Posterior vena cava (tissue), 2 donors: ENCODE measurements at regions not wholly inside any gene's neighbourhood (a gene's known extent, or its start where the extent isn't known, plus 50 kb on each side); places are given as distances from the start of the nearest gene placed in this dataset.
A peak's percentile ranks its signal among the peaks of the same experiment; 100 is the strongest.
"Not testable (repeated sequence)": the region's sequence is repeated elsewhere in the genome, so short reads cannot be mapped to it uniquely, and the experiment has no call there.

ENCODE experiments used
- DNase-seq: peaks from one replicate; pipeline ENCODE4 v3.0.0-alpha.2; 2020; ENCODE audit warnings: low spot score
- intact Hi-C, 2 donors: fragments of 100-400 bp; cut with DNase I; formaldehyde crosslinking; loops; one replicate each; pipeline versions ENCODE4 v1.14.1 to v1.14.2; 2022 to 2023
- donor health status: DM: yes; HTN: yes; CAD: no.
- donor health status: DM: yes; HTN: yes; CAD: no.

DNA sequence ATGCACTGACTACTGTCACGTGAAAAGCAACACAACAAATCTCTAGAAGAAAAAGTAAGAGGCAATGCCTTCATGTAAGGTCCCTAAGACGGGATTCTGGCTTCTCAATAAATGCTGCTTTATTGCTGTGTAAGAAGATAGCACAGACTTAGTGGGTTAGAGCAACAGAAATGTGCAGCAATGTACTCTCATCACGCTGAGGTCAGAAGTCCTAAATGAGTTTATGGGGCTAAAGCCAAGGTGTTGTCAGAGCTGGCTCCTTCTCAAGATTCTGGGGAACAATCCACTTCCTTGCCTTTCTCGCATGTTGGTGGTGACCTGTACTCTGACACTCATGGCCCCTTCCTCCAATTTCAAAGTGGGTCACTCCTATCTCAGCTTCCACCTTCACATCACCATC is 93.4 kb downstream of the SHANK2 start:
- intact Hi-C loops, result no loop called here
- DNase-seq, result no peak

DNA sequence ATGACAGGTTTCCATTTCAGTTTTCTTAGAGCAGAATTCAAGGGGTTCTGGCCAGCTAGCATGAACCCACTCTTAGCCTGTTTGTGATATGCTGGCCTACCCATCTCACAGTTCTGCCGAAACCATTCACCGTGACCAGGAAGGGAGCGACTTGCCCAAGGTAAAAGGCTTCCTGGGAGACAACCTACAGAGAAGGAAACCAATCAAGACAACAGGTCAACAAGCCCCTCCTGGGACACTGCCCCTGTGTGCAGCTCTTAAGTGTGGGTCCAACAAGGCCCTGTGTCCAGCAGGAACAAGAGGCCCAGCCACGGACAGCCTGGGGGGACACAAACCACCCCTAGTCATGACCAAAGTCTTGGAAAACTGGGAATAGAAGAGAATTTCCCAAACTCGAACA is 94.7 kb downstream of the SHANK2 start:
- DNase-seq, result peak; percentile 58
- intact Hi-C loops, result not testable (repeated sequence)

DNA sequence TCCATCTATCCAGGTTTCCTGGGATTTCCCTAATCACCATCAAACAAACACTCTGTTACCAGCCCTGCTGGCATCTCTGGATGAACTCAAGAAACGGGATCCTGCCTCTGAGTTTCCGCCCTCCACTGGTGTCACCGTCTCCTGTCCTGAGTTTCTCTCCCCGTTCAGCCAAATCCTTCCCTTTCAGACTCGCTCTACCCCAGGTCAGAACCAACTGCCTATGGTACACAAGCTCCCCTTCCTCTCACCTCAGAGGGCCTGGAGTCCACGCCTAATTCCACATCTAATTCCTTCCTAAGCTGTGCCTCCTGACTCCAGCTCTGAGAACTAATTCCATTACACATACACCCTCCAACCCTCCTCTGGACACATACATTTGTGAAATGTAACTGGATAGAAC is 96.1 kb downstream of the SHANK2 start:
- peak; percentile 58 for DNase-seq
- intact Hi-C loops, result no loop called here

DNA sequence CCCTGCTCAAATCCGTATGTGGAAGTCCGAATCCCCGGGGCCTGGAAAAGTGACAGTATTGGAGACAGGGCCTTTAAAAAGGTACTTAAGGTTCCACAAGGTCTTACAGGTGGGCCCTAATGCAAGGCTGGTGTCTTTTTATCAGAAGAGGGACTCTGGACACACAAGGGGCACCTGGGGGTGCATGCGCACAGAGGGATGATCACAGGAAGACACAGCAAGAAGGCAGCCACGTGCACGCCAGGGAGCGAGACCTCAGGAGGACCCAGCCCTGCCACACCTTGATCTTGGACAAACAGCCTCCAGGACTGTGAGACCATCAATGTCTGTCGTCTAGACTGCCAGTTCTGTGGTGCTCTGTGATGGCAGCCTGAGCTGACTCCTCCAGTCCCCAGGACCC is 96.5 kb downstream of the SHANK2 start:
- intact Hi-C loops, result no loop called here
- DNase-seq, result peak; percentile 26

DNA sequence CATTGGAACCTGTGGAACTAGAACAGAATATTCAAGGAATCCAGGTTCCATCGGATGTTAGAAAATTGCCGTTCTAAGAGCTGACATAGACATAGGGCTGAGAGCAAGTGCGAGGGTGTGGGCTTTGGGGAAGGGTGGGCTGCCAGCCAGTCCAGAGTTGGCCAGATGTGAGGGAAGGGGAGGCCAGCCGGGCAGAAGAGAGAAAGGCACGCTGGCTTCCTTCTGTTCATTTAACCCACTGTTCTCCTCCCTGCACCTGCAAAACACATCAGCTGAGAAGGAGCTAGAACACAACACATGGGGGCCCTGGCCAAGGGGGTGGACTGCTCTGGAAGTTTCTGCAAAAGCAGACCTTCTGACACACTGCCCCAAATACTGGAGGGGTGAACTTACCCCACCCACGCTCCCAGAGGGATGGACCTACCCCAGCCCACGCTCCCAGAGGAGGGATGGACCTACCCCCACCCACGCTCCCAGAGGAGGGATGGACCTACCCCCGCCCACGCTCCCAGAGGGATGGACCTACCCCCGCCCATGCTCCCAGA is 98.0 kb downstream of the SHANK2 start:
- intact Hi-C loops, result no loop called here

DNA sequence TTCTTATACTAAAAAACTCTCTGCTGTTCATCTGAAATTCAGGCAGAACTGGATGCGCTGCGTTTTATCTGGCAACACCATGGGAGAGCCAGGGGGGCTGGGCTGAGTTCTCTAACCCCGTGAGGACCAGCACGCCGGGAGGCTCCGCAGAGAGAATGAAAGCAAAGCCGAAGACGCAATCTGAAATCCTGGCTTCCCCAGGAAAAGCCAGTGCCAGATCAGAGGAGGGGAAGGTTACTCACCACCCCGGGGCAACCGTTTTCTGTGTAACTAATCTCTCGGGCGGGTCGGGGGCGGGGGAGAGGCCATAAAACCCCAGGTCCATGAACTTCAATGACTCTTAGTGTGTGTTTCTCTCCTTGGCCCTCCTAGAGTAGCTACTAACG is 99.4 kb downstream of the SHANK2 start:
- DNase-seq, result peak; percentile 69
- intact Hi-C loops, result no loop called here

More for the DNA sequence above, 98.0 kb downstream of the SHANK2 start:
- peak; percentile 69 for DNase-seq

DNA sequence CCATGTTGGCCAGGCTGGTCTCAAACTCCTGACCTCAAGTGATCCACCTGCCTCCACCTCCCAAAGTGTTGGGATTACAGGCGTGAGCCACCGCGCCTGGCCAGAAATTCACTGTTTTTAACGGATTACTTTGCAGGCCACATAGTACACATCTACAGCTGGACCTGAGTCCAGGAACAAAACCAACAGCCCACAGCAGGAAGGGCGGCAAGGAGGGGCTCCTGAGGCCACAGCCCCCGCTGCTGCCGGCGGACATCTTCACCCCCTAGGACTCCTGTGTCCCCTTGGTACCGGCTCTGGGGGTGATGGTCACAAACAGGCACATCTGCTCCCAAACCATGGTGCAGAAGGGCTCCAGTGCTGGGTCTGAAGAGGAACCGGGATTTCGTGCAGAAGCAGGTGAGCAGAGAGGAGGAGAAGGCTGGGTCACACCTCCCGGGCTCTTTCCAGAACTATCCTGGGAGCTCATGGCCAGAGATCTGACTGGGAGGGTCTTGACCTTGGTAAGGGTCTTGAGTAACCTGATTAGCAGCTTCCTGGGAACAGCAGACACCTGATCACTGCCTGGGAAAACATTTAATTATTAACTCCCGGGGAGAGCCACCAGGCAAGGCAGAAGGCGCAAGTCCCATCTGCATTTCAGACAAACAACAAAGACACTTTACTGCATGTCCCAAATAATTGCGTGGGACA is 99.9 kb downstream of the SHANK2 start:
- DNase-seq, result peak; percentile 36
- intact Hi-C loops, result not testable (repeated sequence)

DNA sequence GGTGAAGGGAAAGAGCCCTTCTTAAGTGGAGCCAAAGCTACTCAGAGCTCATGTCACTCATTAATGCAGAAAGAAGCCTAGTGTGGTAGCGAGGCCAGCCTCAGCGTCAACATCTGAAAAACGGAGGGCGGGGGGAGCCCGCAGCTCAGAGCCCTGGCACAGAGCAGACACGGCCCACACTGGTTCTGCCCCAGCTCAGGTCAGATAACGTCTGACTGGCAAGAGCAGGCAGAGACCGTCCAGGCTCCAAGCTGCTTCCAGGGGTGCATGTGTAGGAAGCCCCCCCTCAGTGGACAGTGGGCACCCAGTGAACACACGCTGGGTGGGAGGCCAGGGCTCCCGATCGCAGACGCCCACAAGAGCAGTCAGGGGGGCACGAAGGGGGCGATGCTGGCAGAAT is 100.8 kb downstream of the SHANK2 start:
- intact Hi-C loops, result no loop called here
- DNase-seq, result peak; percentile 38

DNA sequence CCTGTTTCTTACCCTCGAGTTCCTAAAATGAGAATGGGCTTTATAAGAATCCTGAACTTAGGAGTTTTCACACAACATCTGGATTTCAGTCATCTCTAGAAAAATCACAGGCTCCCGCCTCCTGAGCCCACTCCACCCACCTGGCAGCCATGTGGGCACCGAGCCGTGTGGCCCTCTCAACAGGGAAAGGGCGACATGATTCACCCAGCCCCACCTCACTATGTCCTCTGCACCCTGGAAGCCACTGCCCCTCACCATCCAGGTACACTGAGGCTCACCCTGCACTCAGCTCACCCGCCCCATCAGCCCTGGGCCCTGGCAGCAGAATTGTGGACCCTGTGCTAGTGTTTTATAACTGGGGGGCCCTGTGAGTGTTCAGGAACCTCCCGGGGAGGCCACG is 101.5 kb downstream of the SHANK2 start:
- DNase-seq, result peak; percentile 64
- intact Hi-C loops, result no loop called here

DNA sequence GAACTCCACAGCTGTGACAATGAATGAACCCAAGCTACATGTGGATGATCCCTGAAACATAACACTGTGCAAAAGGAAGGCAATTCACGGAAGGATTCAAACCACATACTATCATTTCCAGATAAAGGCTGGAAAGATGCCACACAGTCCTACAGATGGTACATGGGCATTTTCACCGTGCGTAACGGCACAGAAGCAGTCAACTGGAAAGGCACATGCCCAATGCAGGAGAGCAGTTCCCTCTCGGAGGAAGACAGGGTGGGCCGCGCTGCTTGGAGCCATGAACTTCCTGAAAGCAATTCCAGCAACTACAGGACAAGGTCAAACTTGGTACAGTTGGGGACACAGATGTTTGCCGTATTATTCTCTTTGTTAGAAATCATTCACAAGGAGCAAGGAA is 103.7 kb downstream of the SHANK2 start:
- intact Hi-C loops, result no loop called here
- DNase-seq, result peak; percentile 51

DNA sequence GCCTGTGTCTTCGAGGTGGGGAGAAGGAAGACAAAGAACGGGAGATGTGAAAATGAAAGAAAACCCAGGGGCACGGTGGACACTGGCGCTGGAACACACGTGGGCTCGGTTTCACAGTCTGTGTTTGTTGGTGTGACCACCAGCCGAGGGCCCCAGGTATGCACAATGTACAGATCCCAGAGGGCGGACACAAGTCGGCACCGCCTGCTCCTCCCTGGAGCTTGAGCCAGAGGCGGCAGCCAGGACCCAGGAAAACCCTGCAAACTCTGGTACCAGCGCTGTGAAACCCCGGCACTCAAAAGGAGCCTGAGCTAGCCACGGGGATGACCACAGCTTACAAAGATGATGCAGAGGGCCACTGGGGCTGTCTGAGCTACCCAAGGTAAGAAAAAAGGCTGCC is 105.0 kb downstream of the SHANK2 start:
- intact Hi-C loops, result no loop called here
- peak; percentile 65 for DNase-seq

DNA sequence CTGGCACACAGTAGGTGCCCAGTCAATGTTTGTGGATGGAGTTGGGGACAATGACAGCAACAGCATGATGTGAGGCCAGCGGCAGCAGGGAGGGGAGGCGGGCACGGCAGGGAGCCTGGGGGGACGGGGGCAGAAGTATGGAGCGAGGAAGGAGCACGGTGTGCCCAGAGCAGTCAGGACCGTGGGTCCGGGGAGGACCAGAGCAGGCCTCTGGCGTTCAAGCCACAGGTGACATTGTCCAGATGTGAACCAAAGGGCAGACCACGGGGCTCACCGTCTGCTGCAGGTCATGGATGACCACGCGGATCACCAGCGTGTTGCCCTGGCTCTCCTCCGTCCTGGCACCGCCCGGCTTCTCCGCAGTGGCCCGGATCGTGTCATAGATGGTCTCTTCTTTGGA is 105.5 kb downstream of the SHANK2 start:
- peak; percentile 65 for DNase-seq
- intact Hi-C loops, result no loop called here

DNA sequence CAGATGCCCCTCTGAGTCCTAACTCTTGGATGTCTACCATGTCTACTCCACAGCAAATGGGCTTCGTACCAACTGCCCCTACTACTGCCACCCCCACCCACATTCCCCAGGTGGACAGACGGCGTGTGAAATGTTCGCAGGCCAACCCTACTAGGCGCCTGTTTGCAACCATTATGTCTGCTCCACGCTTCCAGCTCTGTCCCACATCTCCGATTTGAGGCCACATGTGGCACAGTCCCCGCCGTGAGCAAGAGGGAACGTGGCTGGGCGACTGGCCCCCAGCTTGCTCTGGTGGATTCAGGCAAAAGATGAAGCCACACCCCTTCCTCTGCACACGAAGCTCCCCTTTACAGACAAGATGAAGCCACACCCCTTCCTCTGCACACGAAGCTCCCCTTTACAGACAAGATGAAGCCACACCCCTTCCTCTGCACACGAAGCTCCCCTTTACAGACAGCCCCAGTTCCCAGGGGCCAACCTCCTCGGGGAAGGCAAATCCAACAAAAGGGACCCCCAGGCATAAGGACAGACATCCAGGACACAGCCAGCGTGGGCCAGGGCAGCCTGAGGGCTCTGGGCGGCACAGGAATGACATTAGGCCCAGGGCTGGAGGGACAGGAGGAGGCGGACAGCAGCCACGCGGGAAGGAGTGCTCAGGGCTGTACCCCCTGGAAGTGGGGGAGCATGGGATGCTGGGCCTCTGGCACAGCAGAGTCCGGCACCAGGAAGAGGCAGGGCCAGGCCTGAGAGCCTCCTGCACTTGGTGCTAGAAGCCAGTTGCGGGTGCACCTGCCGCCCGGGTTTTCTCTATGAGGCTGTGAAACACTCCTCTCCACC is 106.2 kb downstream of the SHANK2 start:
- intact Hi-C loops, result no loop called here
- peak; percentile 63 for DNase-seq

DNA sequence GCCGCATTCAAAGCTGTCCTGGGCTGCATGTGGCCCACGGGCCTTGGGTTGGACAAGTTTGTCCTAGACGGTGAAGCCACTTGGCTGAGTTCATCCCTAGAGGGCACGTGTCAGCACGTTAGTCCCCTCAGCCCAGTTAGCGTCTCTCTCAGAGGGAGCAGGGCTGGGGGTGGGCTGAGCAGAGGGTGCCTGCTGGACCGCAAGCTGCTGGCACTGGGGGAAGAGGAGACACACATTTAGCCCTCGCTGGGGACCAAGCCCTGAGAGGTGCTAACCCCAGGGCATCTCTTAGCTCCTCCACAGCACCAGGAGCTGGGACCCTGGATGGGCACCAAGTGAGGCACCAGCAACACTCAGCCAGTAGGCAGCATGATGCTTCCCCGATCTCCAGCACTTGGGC is 107.0 kb downstream of the SHANK2 start:
- peak; percentile 44 for DNase-seq
- intact Hi-C loops, result no loop called here

DNA sequence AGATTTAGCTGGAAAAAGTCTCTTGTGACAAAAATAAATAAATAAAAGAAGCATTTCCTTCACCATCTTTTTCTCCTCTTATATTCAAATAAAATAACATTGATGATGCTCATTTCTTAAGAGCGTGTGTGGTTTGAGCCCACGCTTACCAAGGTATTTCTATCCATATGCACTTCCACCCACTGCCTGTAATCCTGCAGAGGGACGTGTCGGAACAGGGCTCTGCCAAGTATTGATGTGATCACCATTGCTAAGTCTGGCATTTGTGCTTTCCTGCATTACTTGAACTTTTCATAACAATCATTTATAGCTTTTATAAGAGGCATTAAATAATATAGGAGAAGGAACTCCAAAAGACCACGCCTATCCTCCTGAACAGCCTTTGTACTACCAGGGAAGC is 107.6 kb downstream of the SHANK2 start:
- intact Hi-C loops, result no loop called here
- no peak for DNase-seq

DNA sequence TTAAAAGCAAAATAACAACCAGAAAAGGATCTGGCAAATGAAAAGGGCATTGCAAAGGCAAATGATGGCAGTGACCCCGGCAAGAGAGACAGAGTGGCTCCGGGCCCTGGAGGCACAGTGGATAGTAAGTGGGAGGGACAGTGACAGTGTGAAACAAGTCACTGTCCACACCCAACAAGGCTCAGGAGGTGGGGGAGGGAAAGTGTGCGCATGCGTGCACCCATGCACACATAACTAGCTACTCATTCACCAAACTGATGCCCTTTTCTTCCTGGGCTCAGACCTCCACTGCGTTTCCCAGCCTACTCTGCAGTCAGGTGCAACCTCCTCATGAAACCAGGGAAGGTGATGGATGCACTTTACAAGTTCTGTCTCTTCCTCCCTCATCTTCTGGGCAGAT is 108.4 kb downstream of the SHANK2 start:
- intact Hi-C loops, result no loop called here
- DNase-seq, result peak; percentile 35

DNA sequence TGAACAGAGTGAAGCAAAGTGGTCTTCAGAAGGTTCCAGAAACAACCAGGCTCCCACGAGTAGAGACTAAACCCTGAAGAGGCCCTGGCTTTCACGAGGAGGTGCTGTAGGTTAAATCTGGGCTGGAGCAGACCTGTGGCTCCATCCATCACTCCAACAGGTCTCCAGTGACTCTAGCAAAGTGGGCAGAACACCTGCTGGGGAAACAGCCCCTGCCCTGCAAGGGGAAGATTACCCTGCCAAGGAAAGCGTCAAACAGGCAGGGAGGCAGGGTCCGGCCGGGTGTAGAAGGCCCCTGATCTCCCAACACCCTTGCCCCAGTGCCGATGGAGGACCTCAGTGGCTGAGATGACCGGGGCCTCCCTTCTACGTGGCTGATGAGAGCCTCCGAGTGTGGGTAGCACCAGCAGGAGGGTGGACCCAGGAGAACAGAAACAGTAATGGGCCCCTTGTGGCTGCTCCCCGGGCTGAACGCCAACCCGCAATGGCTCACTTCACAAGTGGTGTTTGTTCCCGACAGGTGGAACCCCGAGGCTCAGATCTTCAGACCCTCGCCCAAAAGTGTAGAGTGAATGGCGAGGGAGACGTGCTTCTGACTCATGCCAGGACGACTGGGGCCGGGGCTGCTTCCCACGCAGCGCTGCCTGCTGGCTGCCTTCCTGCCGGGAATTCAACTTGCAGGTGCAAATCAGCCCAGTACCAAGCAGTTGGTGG is 112.0 kb downstream of the SHANK2 start:
- DNase-seq, result peak; percentile 68
- intact Hi-C loops, result no loop called here

DNA sequence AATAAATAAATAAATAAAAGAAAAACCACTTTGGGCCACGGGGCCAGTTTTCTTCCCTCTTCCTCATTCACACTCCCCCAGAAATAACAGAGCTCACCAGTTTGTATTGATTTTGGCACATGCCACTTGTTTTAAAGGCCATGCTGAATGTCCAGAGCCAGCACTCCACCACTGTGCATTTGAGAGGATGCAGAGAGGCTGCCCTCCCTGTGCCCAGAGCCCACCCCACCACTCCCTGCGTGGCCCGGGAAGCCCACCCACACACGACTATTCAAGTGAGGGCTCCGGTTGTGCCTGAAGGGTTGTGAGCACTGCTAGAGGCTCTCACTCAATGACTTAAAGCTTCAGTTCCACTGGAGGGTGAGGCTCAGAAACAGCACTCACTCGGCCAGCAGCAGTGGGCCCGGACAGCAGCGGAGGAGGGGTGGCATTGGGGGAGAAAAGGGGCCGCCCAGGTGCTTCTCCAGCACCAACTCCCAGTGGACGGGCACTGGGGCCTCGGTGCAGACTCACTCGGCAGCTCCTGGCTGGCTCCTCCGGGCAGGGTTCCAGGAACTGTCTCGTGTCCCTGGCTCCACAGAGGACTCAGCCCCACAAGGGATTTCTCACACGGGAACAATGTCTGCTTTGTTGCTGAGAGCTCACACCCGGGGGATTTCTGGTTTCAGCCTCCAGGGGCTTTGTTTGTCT is 112.7 kb downstream of the SHANK2 start:
- intact Hi-C loops, result no loop called here
- peak; percentile 81 for DNase-seq

DNA sequence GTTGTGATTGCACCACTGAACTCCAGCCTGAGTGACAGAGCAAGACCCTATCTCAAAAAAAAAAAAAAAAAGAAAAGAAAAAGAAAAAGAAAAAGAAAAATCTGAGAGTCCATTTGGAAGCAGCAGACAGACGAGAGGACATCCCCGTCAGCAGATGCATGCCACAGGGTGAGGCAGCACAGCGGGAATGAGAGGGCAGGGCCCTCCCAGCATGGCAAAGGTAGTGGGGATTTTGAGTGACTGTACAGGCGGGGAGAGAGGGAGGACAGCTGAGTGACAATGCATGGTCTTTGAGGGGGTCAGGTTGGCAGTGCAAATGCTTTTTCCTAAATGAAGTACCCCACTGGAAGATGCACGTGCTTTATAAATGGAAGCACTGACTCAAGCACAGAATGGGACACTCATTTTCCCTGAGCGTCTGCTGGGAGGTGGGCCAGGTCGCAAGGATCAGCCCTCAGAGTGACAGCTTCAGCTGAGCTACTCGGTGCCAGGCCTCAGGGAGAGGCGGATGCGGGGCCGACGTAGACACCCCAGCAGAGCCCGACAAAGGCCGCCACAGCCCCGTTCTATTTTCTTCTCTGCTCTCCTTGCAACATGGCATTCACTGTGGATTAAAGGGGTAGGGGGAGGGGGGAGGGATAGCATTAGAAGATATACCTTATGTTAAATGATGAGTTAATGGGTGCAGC is 113.5 kb downstream of the SHANK2 start:
- peak; percentile 64 for DNase-seq
- intact Hi-C loops, result no loop called here
